ENCODE measurements at regions not wholly inside any gene's neighbourhood (a gene's known extent, or its start where the extent isn't known, plus 50 kb on each side); places are given as distances from the start of the nearest gene placed in this dataset.

DNA sequence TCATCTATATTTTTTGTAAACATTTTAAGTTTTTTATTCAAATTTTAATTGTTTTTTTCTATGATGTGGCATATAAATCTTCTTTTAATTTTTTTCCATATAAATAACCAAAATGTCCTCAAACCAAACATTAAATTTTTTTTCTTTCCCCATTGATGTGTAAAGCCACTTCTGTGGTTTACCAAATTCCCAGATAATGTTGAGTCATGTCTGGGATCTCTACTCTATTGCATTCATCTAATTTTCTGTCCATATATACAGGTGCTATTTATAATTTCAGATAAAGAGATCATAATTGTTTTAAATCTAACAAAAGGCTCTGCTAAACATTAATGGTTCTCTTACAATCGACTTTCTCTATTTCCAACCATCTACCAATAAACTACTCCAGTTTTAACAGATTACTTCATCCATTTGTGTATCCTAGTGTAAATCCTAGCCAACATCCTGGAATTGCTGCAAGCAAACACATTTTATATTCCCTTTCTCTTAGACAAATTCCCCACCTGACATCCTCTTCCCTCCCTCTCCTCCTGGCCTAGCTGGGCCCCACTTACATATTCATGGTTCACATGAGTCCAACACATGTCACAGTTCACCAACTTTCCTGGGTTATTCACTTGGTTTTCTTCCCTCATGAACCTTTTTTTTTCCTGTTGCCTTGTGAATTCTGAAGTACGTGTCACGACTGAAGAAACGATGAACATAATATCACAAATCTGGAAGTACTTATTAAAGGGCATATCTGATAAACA, 368.0 kb upstream of the AGTR1 start:
- DNase-seq: peak; percentile 64

- no peak for DNase-seq
These were observed 367.2 kb upstream of the AGTR1 start for GRCh38 chr3:148330542-148330941.

DNA sequence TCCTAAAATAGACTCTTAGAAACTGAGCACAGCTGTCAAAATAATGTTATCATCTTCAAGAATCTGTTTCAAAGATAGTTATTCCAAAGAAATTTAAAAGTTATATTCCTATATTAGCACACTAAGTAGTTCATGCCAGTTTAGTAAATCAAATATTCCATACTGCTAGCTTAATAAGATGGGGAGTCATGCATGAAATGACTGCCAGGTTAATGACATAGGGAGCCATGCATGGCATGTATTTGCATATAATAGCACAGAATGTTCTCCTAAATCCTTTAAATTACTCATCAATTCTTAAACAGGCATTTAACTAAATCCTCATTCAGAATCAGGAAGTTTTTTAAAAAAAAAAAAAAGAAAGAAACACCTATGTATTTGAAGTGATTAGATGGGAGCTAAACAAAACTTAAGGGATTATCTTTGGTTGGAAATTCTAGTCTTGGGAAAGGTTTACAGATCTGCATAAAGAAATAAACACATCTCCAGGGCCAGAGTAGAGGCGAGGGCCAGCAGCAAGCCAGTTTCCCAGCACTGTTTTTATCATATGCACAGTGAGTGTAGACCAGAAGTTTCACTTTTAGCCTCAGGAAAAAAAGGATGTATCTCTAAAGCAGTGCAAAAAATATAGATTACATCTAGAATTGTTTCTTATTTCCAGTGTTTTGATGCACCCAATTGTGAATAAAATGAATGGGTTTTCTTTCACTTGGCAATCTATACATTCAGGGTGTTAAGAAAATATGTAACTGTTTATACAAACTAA, 366.4 kb upstream of the AGTR1 start:
- DNase-seq: no peak

GRCh38 chr3:148332509-148332908, 365.2 kb upstream of the AGTR1 start:
- no peak for DNase-seq

GRCh38 chr3:148333091-148333490, 364.6 kb upstream of the AGTR1 start:
- peak; percentile 75 for DNase-seq

DNA sequence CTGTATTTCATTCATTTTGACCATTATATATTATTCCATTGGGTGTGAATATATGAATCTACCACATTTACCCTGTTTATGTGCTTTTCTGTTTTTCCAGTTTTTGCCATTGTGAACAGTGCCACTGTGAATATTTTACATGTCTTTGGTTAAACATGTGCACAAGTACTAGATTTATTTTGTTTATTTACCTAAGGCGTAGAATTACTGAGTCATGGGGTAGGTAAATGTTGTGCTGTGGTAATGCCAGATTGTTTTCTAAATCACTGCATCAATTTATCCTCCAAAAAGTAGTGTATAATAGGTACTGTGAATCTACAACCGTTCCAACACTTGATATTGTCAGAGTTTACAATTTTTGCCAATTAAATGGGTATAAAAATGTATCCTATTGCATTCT, 362.1 kb upstream of the AGTR1 start:
- no peak for DNase-seq

DNA sequence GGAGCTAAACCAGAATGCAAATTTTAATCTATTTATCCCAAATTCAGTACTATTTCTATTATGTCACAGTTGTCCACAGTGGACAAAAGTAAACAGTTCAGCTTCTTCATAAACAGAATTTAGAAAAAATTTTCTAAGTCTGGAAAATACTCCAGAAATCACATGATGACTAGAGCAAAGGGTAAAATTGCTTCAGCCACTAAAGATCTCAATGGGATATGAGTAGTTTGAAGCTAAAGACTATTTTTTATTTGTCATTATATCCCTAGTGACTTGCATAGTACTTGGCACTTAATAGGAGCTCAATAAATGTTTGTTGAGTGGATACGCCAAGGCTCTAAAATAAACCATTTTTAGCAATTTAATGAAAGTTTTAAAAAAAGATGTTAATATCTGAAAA, 354.3 kb upstream of the AGTR1 start:
- no peak for DNase-seq

- no peak for DNase-seq
These were observed 353.2 kb upstream of the AGTR1 start for GRCh38 chr3:148344521-148344920.

GRCh38 chr3:148360051-148360450, 337.7 kb upstream of the AGTR1 start:
- no peak for DNase-seq

GRCh38 chr3:148366743-148367410, 330.8 kb upstream of the AGTR1 start:
- DNase-seq: peak; percentile 5

- DNase-seq: no peak
These were observed 329.9 kb upstream of the AGTR1 start for GRCh38 chr3:148367756-148368155.

DNA sequence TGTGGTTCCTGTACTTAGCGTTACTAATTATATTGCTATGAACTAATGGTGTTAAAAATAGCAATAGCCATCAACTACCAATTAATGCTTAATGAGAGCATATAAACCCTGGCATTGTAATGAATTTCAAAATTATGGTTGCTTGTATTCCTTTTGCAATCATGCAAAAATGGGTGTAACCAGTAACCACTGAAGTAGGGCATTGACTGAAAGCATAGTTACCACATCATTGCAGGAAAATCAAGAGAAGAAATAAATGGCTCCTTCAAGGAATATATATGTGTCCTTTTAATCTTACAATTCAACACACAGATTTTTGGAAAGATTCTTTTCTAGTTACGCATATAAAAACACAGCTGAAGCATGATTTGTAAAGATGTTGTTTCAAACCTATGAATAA, 328.3 kb upstream of the AGTR1 start:
- DNase-seq: no peak

- DNase-seq: no peak
These were observed 325.4 kb upstream of the AGTR1 start for GRCh38 chr3:148372206-148372875.

GRCh38 chr3:148373961-148374360, 323.7 kb upstream of the AGTR1 start:
- DNase-seq: no peak

GRCh38 chr3:148379763-148380382, 317.8 kb upstream of the AGTR1 start:
- peak; percentile 27 for DNase-seq

GRCh38 chr3:148381051-148381450, 316.7 kb upstream of the AGTR1 start:
- DNase-seq: no peak

DNA sequence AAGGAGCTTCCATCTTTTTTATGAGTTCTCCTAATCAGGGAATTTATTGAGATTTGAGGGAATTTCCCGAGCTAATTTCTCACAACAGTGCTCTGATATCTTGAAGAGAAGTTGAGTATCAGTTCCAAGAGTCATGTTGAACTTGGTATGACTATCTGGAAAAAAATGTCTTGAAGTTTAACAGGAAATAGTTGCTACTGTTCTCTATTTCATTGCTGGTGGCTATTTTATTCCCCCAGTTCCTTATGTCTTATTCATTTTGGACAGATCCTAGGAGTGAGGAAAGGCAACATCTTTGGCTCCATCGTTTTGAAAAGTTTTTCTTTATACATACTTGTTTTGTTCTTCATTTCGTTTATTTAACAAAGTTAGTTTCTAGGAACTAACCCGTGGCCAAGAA, 307.8 kb upstream of the AGTR1 start:
- no peak for DNase-seq

DNA sequence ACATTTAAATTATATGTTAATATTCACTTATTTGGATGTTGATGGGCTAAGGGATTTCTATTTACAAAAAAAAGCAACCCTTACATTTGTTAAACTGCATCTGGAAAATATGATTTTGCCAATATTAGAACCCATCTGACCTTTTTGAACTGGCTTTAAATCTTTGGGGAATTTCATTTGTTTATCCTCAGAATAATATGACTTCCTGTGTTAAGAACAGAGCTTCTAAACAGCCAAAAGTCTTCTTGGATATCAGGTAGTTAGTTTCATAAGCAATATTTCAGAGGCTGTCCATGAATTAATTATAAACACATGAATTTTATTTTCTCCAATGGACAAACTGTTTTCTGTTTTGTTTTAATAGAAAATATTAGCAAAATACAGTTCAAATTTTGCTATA, 301.9 kb upstream of the AGTR1 start:
- no peak for DNase-seq

GRCh38 chr3:148400754-148401153, 296.9 kb upstream of the AGTR1 start:
- no peak for DNase-seq

- DNase-seq: no peak
These were observed 289.0 kb upstream of the AGTR1 start for GRCh38 chr3:148408667-148409066.

- DNase-seq: no peak
These were observed 277.5 kb upstream of the AGTR1 start for GRCh38 chr3:148420242-148420641.

- DNase-seq: no peak
These were observed 268.7 kb upstream of the AGTR1 start for GRCh38 chr3:148428862-148429605.
